KMS-11 (cell line): ENCODE measurements at regions not wholly inside any gene's neighbourhood (a gene's known extent, or its start where the extent isn't known, plus 50 kb on each side); places are given as distances from the start of the nearest gene placed in this dataset.
A peak's percentile ranks its signal among the peaks of the same experiment; 100 is the strongest.

ENCODE experiments used
- H2AFZ ChIP-seq: fragments of 200-600 bp; sonication (generic); 2 replicates; pipeline ENCODE4 v1.6.1; 2016; ENCODE audit warnings: antibody characterized with exemption, mixed run types, low read depth
- H3K27ac ChIP-seq: fragments of 200-600 bp; sonication (generic); 2 replicates; pipeline ENCODE4 v1.6.1; 2016; ENCODE audit warnings: mild to moderate bottlenecking, mixed run types
- H3K27me3 ChIP-seq: fragments of 200-600 bp; sonication (generic); 2 replicates; pipeline ENCODE4 v1.6.1; 2017; ENCODE audit warnings: mild to moderate bottlenecking, low read depth, mixed run types, moderate library complexity; ENCODE audit not compliant: insufficient read depth
- H3K36me3 ChIP-seq: fragments of 200-600 bp; sonication (generic); 2 replicates; pipeline ENCODE4 v1.6.1; 2017; ENCODE audit warnings: mild to moderate bottlenecking, mixed run types; ENCODE audit not compliant: insufficient read depth
- H3K4me1 ChIP-seq: fragments of 200-600 bp; sonication (generic); 2 replicates; pipeline ENCODE4 v1.6.1; 2016; ENCODE audit warnings: mild to moderate bottlenecking, low read depth, mixed run types; ENCODE audit not compliant: poor library complexity, severe bottlenecking
- H3K4me2 ChIP-seq: fragments of 200-600 bp; sonication (generic); 2 replicates; pipeline ENCODE4 v1.7.0; 2016; ENCODE audit warnings: mild to moderate bottlenecking, mixed run types
- H3K4me3 ChIP-seq: fragments of 200-600 bp; sonication (generic); IDR thresholded peaks from 2 replicates; pipeline ENCODE4 v1.6.1; 2017; ENCODE audit warnings: low read depth, low read length, mixed read lengths; ENCODE audit not compliant: insufficient read depth
- H3K79me2 ChIP-seq: fragments of 200-600 bp; sonication (generic); 2 replicates; pipeline ENCODE4 v1.6.1; 2016; ENCODE audit warnings: low read depth, mixed run types; ENCODE audit not compliant: insufficient read depth
- H3K9ac ChIP-seq: fragments of 200-600 bp; sonication (generic); 2 replicates; pipeline ENCODE4 v1.6.1; 2016; ENCODE audit warnings: mild to moderate bottlenecking, mixed run types
- H4K20me1 ChIP-seq: fragments of 200-600 bp; sonication (generic); 2 replicates; pipeline ENCODE4 v1.6.1; 2016; ENCODE audit warnings: mild to moderate bottlenecking, mixed run types; ENCODE audit not compliant: insufficient read depth
- TF ChIP-seq, protein P1 (sequence below): fragments of 200-600 bp; sonication (generic); conservative IDR thresholded peaks from 2 replicates; pipeline ENCODE4 v1.6.1; 2017; ENCODE audit warnings: low read depth, mild to moderate bottlenecking, antibody characterized with exemption, low read length, moderate library complexity, mixed read lengths

DNA sequence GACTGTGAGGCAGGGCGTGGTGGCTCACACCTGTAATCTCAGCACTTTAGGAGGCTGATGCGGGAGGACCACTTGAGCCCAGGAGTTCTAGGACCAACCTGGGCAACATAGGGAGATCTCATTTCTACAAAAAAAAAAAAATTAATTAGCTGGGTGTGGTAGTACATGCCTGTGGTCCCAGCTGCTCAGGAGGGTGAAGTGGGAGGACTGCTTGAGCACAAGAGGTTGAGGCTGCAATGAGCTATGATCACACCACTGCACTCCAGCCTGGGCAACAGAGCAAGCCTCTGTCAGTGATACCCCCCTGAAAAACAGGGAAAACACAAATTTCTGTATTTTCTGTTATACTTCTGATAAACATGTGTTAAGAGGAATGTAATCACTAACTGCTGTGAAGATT lies 57.8 kb upstream of the ARHGAP32 start:
- no peak overlapping the region for H2AFZ ChIP-seq
- no peak overlapping the region for H3K27ac ChIP-seq
- H3K4me2 ChIP-seq: peak overlapping the region; percentile 21; the same call in 1 of the 2 replicates
- no peak overlapping the region for H3K4me3 ChIP-seq
- no peaks in the 10 kb centered on the region for H3K27me3 ChIP-seq
- H3K9ac ChIP-seq: no peak overlapping the region
- no peaks in the 10 kb centered on the region for H4K20me1 ChIP-seq
- no peaks in the 10 kb centered on the region for H3K79me2 ChIP-seq
- peaks cover 15% of the 10 kb centered on the region for H3K4me1 ChIP-seq
- TF ChIP-seq, protein P1, sequence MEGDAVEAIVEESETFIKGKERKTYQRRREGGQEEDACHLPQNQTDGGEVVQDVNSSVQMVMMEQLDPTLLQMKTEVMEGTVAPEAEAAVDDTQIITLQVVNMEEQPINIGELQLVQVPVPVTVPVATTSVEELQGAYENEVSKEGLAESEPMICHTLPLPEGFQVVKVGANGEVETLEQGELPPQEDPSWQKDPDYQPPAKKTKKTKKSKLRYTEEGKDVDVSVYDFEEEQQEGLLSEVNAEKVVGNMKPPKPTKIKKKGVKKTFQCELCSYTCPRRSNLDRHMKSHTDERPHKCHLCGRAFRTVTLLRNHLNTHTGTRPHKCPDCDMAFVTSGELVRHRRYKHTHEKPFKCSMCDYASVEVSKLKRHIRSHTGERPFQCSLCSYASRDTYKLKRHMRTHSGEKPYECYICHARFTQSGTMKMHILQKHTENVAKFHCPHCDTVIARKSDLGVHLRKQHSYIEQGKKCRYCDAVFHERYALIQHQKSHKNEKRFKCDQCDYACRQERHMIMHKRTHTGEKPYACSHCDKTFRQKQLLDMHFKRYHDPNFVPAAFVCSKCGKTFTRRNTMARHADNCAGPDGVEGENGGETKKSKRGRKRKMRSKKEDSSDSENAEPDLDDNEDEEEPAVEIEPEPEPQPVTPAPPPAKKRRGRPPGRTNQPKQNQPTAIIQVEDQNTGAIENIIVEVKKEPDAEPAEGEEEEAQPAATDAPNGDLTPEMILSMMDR: no peak
- H3K36me3 ChIP-seq: no peaks in the 10 kb centered on the region

DNA sequence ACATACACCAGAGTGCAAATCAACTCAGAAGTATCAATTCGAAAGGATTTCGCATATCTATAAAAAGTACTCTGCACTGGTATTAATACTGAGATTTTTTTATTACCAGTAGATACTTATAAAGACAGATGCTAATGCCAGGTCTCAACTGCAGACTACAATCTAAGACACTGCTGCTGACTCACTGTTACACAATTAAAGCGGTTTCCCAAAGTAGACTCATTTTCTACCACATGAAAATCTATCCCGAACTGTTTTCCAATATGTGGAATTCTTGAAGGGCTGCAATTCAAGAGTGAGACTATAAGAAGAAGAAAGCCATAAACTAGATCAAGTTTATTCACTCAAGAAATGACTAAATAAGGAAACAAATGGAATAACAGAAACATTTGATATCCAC lies 57.2 kb upstream of the ARHGAP32 start:
- no peaks in the 10 kb centered on the region for H4K20me1 ChIP-seq
- H3K36me3 ChIP-seq: no peaks in the 10 kb centered on the region
- TF ChIP-seq, protein P1: no peak
- no peak overlapping the region for H3K27ac ChIP-seq
- no peaks in the 10 kb centered on the region for H3K27me3 ChIP-seq
- no peak overlapping the region for H3K4me3 ChIP-seq
- no peak overlapping the region for H3K4me2 ChIP-seq
- H2AFZ ChIP-seq: no peak overlapping the region
- H3K79me2 ChIP-seq: no peaks in the 10 kb centered on the region
- H3K4me1 ChIP-seq: peaks cover 15% of the 10 kb centered on the region
- H3K9ac ChIP-seq: no peak overlapping the region

DNA sequence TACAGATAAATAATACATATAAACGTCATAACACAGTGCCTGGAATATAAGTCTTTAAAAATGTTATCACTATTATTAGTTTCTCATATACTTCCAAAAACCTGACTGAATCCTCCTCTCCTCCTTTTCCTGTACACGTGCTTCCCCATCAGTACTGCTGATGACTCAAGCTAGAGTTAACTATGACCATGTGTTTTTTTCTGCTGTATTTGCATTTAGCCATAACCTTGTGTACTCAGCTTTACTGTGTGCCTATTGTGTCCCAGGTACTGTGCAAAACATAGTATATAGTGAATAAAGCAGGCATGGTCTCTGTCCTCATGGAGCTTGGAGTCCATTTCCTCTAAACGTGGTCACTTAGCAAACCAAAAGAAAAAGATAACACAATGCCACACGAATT lies 56.5 kb upstream of the ARHGAP32 start:
- Histone ChIP-seq H3K36me3 (no peaks in the 10 kb centered on the region), H2AFZ (no peak overlapping the region), H3K27ac (no peak overlapping the region), H4K20me1 (no peaks in the 10 kb centered on the region), H3K4me3 (no peak overlapping the region), H3K27me3 (no peaks in the 10 kb centered on the region), H3K79me2 (no peaks in the 10 kb centered on the region), H3K9ac (no peak overlapping the region), H3K4me2 (no peak overlapping the region), H3K4me1 (peaks cover 15% of the 10 kb centered on the region)
- TF ChIP-seq, protein P1: no peak

DNA sequence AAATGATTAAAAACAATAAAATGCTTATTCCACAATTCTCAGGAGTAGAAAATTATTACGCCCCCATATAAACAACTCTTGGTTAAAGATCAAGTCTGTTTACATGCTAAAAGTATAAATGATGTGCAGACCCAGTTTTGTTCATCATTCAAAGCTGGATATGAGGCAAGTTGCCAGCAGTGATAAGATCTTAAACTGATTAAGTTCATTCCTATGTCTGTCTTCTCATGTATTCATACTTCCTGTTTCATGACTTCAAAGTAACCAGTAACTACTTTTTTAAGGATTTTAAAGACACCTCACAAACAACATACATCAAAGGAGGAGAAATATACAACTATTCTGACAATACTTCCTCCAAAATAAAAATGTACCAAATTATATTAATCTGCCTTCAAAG lies 55.0 kb upstream of the ARHGAP32 start:
- Histone ChIP-seq H3K9ac (no peak overlapping the region), H3K79me2 (no peaks in the 10 kb centered on the region), H3K4me3 (no peak overlapping the region), H3K4me2 (no peak overlapping the region), H3K27ac (no peak overlapping the region), H2AFZ (no peak overlapping the region), H3K36me3 (no peaks in the 10 kb centered on the region), H4K20me1 (no peaks in the 10 kb centered on the region), H3K4me1 (peaks cover 15% of the 10 kb centered on the region), H3K27me3 (no peaks in the 10 kb centered on the region)
- TF ChIP-seq, protein P1: no peak
